ENCODE measurements at regions not wholly inside any gene's neighbourhood (a gene's known extent, or its start where the extent isn't known, plus 50 kb on each side); places are given as distances from the start of the nearest gene placed in this dataset.

GRCh38 chr6:119612911-119613381, 263.4 kb upstream of the MAN1A1 start:
- TF ChIP-seq EZH2phosphoT487 (IDR thresholded peaks at IDR 0.05; ENCODE audit: insufficient read depth, low read depth) (no peak), EZH2 (IDR thresholded peaks at IDR 0.05; ENCODE audit: insufficient read depth, poor library complexity, severe bottlenecking) (no peak)
